Renal cortex interstitium (tissue), 11 donors: ENCODE measurements at regions not wholly inside any gene's neighbourhood (a gene's known extent, or its start where the extent isn't known, plus 50 kb on each side); places are given as distances from the start of the nearest gene placed in this dataset.
A peak's percentile ranks its signal among the peaks of the same experiment; 100 is the strongest.

ENCODE experiments used
- DNase-seq, 11 donors: peaks; one replicate each; pipeline ENCODE4 v3.0.0-alpha.2; 2013; ENCODE audit warnings: low read depth in 9 of 11, low spot score in 4 of 11; ENCODE audit errors: extremely low read depth in 1 of 11

DNA sequence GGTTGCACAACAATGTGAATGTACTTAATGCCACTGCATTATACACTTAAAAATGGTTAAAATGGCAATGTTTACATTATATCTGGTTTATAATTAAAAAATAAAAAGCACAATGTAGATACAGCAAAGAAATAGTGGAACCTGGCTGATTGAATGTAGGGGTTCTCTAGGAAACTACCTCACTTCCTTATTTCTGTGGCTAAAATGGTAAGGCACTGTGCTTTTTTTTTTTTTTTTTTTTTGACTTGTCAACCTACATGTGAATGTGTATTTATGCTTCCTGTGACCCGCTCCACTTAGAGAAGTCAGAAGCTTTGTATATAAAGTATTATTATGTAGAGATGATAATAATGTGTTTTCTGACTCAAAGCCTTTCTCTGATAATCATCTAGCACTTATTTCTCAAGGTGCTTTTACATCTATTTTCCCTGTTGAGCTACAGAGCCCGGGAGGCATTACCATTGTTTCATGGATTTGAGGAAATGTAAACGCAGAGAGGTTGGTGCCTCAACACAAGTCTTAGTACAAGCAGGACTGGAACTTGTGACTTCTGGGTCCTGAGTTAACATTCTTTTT, 55.0 kb downstream of the SOX4 start:
- no peak for DNase-seq

GRCh38 chr6:21653323-21653722, 59.8 kb downstream of the SOX4 start:
- no peak for DNase-seq

DNA sequence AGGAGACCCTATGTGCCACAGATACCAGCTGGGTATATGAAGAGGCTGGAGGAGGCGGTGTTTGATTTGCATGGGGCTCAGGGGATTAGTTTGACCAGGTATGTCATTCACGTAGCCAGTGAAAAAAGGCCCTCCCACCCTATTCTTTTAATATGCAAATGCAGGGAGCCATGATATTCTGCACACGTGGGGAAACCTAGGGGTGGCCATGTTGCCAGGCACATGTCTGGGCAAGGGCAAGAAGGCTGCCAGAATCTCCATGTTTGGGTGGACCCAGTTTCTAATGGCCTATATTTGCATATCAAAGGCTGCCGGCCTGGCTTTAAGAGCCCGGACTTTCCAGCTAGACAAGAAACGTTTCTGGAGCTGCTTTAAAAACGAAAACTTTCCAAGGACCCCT, 60.4 kb downstream of the SOX4 start:
- no peak for DNase-seq

- DNase-seq, result no peak
Measured at GRCh38 chr6:21654361-21654760, 60.8 kb downstream of the SOX4 start.

- DNase-seq, result no peak
Measured at GRCh38 chr6:21663966-21664313, 70.4 kb downstream of the SOX4 start.

GRCh38 chr6:21664314-21665109, 71.0 kb downstream of the SOX4 start:
- peak in 6 of 11 donors; percentile 49 to 67 (median 65) for DNase-seq

GRCh38 chr6:21665110-21665391, 71.5 kb downstream of the SOX4 start:
- DNase-seq, result peak in 1 of 11 donors; percentile 19

- DNase-seq, result peak in 4 of 11 donors; percentile 23 to 38 (median 24)
Measured at GRCh38 chr6:21665392-21666200, 72.0 kb downstream of the SOX4 start.

DNA sequence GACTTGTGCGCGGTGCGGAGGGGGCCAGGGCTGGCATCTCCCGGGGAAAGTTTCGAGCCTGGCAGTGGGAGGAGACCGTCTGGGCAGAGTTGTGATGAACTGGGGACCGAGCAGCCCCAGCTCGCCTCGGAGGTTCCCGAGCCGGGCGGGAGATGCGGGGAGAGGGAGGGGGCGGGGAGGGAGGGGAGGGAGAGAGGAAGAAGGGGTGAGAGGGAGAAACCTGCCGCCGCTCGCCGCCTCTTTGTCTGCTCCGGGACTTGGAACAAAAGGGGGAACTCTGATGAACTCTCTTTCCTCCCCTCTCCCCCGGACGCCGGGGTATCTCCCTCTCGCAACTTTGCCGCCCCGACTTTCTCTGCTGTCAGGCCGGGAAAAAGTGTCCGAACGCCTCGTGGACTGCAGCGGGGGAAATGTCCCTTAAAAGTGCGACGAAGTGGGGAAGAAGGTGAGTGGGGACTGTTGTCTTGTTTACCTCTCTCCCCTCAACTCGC, 72.7 kb downstream of the SOX4 start:
- DNase-seq, result peak in 5 of 11 donors; percentile 25 to 47 (median 31)

GRCh38 chr6:21666853-21667681, 73.5 kb downstream of the SOX4 start:
- DNase-seq, result peak in 4 of 11 donors; percentile 27 to 52 (median 40)

DNA sequence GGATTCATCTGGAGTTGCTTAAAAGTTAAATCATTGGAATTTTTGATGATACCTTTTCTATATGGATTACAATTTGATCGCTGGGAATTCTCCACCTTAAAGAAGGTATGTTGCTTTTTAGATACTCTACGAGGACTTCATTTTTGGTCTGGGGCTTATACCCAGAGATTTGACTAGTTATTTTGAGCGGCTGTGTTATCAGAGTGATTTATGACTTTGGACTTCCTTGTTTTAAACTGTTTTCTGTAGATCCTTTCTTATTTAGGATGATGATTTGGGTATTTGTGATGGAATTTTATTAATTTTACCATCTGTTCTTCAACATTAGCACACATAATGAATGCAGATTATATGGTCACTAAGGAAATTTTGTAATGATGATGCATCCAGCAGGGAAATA, 75.2 kb downstream of the SOX4 start:
- no peak for DNase-seq

GRCh38 chr6:21676769-21677168, 83.2 kb downstream of the SOX4 start:
- no peak for DNase-seq

GRCh38 chr6:21678990-21679389, 85.4 kb downstream of the SOX4 start:
- DNase-seq, result no peak

DNA sequence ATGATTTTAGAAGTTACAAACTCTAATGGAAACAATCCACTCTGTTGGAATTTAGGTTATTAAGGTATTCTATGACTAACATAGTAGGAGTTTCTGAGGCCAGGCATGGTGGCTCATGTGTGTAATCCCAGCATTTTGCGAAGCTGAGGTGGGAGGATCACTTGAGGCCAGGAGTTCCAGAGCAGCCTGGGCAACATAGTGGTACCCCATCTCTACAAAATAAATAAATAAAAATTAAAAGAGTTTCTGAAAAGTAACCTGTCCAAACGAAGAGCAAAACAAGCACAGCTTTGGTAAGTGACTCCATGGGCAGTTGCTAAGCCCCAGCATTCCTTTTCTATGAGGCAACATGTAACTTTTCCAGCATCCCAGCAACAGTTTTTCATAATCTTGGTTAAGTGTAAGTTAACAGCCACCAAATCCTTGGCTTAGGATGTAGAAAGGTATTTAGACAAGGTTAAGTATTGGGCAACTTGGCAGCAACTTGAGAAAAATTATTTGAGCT, 86.3 kb downstream of the SOX4 start:
- DNase-seq, result no peak

DNA sequence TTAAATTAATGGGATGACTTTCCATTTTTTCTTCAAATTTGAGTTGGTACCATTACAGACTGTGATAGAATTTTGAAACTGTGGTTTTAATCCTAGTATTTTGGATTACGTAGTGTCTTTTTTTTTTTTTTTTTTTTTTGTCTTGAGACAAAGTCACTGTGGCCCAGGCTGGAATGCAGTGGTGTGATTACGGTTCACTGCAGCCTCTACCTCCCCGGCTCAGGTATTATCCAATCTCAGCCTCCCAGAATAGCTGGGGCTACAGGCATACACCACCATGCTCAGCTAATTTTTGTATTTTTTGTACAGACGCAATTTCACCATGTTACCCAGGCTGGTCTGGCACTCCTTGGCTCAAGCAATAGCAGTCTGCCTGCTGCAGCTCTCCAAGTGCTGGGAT, 87.1 kb downstream of the SOX4 start:
- DNase-seq, result no peak

DNA sequence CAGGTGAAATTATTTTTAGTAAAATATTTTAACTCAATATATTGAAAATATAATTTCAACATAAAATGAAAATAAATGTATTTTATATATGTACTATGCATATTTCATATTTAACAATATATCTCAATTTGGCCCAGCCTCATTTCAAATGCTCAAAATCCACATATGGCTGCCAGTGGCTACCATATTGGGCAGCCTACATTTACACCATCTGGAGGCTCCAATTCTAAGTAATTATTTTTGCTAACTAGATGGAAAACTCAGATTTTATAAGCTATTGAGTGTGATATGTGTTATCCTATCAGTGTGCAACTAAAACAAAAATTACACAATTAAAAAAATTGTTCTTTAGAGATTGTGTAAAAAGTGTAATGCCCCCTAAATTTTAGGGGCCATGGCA, 96.9 kb downstream of the SOX4 start:
- no peak for DNase-seq

GRCh38 chr6:21691685-21692346, 98.3 kb downstream of the SOX4 start:
- DNase-seq, result no peak

DNA sequence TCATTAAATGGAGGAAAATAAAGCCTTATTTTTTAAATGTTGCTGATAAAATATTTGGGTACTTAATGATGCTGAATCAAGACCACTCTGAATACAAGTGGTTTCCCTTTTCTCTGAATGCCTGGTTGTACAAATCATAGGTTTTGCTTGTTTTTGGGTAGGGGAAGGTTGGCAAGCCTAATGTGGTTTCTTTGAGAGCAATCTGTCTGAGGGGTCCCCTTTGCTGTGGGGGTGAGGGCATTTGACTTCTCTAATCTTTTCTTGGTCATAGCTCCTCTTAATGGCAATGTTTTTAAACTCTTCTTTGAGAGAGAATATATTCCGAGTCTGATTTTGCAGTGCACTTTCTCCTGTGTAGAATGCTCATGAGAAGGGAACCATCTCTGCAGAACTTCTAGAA, 99.2 kb downstream of the SOX4 start:
- no peak for DNase-seq

DNA sequence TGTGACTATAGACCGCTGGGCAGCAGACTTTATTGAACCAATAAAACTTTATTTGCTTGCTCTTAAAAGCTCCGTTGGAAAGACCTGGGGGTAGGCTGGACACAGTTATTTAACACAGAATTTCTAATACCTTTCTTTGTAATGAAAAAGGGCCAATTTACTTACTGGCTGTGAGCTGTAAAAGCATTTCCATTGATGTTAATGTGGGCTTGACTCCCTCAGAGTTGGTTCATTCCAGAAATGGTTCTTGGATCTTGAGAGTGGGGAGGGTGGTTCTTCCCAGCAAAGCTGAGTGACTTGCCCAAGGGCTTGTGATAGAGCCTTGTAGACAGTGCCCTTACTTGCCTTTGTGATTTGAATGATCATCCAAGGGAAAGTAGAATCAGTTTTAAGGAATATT, 100.6 kb downstream of the SOX4 start:
- no peak for DNase-seq
